Pancreas (tissue), 10 donors: ENCODE measurements at regions not wholly inside any gene's neighbourhood (a gene's known extent, or its start where the extent isn't known, plus 50 kb on each side); places are given as distances from the start of the nearest gene placed in this dataset.
A peak's percentile ranks its signal among the peaks of the same experiment; 100 is the strongest.

ENCODE experiments used
- ATAC-seq, 4 donors: fragments of 200-7000 bp; cut with Tn5 transposase; one replicate each; pipeline versions ENCODE4 v1.8.0 to v1.9.1; 2020; ENCODE audit warnings: mild to moderate bottlenecking in 4 of 4, moderate library complexity in 4 of 4
- DNase-seq, 6 donors: peaks; one replicate each; pipeline ENCODE4 v3.0.0-alpha.2; 2020
- FAIRE-seq: peaks from 2 replicates; lab custom pipeline; 2012; peaks lifted over from hg19 to GRCh38; lab: Jason Lieb, UNC
- H3K27ac ChIP-seq, 4 donors: fragments of 200-600 bp; sonication (generic); 1 replicate in 3 of 4; 2 replicates in 1 of 4; pipeline versions ENCODE4 v1.5.0 to v1.8.0; 2020
- H3K27me3 ChIP-seq, 4 donors: fragments of 200-600 bp; one replicate each; pipeline ENCODE4 v1.8.0; 2021
- H3K36me3 ChIP-seq, 3 donors: fragments of 200-600 bp; sonication (generic) in 1 of 3; one replicate each; pipeline versions ENCODE4 v1.5.0 to v1.8.0; 2020 to 2021
- H3K4me1 ChIP-seq, 3 donors: fragments of 200-600 bp; one replicate each; pipeline ENCODE4 v1.8.0; 2021
- H3K4me3 ChIP-seq, 4 donors: fragments of 200-600 bp; sonication (generic) in 2 of 4; one replicate each; pipeline versions ENCODE4 v1.5.0 to v1.8.0; 2020 to 2021
- H3K9me3 ChIP-seq, 4 donors: fragments of 200-600 bp; one replicate each; pipeline ENCODE4 v1.8.0; 2021
- CTCF ChIP-seq, 4 donors: fragments of 200-600 bp; sonication (generic) in 3 of 4; IDR thresholded peaks; one replicate each; pipeline versions ENCODE4 v1.5.0 to v1.8.0; 2021; ENCODE audit warnings: antibody characterized with exemption in 4 of 4
- WGBS, 2 donors: extraction: QIAGEN DNeasy Blood & Tissue Kit; methylation state at CpG; one replicate each; pipeline ENCODE4 v1.1.7; 2013; 5-methylcytosine and 5-hydroxymethylcytosine counted together
- intact Hi-C, 3 donors: fragments of 100-400 bp; cut with DNase I; formaldehyde crosslinking; loops; one replicate each; pipeline versions ENCODE4 v1.11.1 to v1.14.2; 2022
- donor health status: healthy with polysubstance abuse.
- donor health status: DM: no; HTN: no; CAD: no; lungs with moderate emphysema.
- donor health status: DM: no; HTN: no; CAD: no.
- donor health status: control.
- donor health status: control.
- donor health status: Bipolar disorder and iron deficiency.
- donor health status: DM: yes; HTN: yes; CAD: no.
- donor health status: DM: no; HTN: no; CAD: no.
- donor health status: DM: no; HTN: no; CAD: no.
- donor health status: DM: yes; HTN: yes; CAD: no.

GRCh38 chr9:88077071-88077617 is 61.1 kb downstream of the SPATA31C2 start:
- Histone ChIP-seq H3K27ac (peak overlapping the region; percentile 93 to 96 (median 95)), H3K9me3 (no peaks in the 10 kb centered on the region), H3K4me1 (peaks cover 4 to 10% (median 6%) of the 10 kb centered on the region in 3 donors), H3K4me3 (peak overlapping the region in 2 of 4 donors; percentile 59 to 69), H3K27me3 (no peaks in the 10 kb centered on the region), H3K36me3 (no peaks in the 10 kb centered on the region)
- ATAC-seq = peak; percentile 2 to 9 (median 4)
- TF ChIP-seq CTCF (IDR thresholded peaks at IDR 0.05) = no peak
- 20 to 22% methylated on average over 20 of the region's 20 CpGs for WGBS, 2 donors
- peak in 1 of 6 donors; percentile 63 for DNase-seq
- no peak for FAIRE-seq
- intact Hi-C loops = no loop called here

- intact Hi-C loops = no loop called here
- peaks cover 4 to 10% (median 6%) of the 10 kb centered on the region in 3 donors for H3K4me1 ChIP-seq
- H3K36me3 ChIP-seq = no peaks in the 10 kb centered on the region
- FAIRE-seq (no peak), ATAC-seq (peak; percentile 89 to 95 (median 94)), DNase-seq (peak; percentile 90 to 99 (median 97))
- no peaks in the 10 kb centered on the region for H3K27me3 ChIP-seq
- no peaks in the 10 kb centered on the region for H3K9me3 ChIP-seq
- TF ChIP-seq CTCF (IDR thresholded peaks at IDR 0.05) = peak in 1 of 4 donors; percentile 21
- peak overlapping the region; percentile 93 to 96 (median 95) for H3K27ac ChIP-seq
- H3K4me3 ChIP-seq = peak overlapping the region; percentile 50 to 69 (median 58)
- 1% methylated on average over 56 to 57 of the region's 57 CpGs for WGBS, 2 donors
Observed at GRCh38 chr9:88076286-88077070, 61.8 kb downstream of the SPATA31C2 start.

GRCh38 chr9:88075966-88076285 is 62.3 kb downstream of the SPATA31C2 start:
- Histone ChIP-seq H3K9me3 (no peaks in the 10 kb centered on the region), H3K27ac (peak overlapping the region; percentile 93 to 96 (median 95)), H3K4me1 (peaks cover 4 to 10% (median 6%) of the 10 kb centered on the region in 3 donors), H3K4me3 (peak overlapping the region; percentile 50 to 69 (median 58)), H3K36me3 (no peaks in the 10 kb centered on the region), H3K27me3 (no peaks in the 10 kb centered on the region)
- DNase-seq (no peak), FAIRE-seq (no peak), ATAC-seq (peak in 3 of 4 donors; percentile 5 to 11 (median 5))
- 0 to 1% methylated on average over 12 of the region's 12 CpGs for WGBS, 2 donors
- intact Hi-C loops = no loop called here
- no peak for TF ChIP-seq CTCF (IDR thresholded peaks at IDR 0.05)

GRCh38 chr9:88075506-88075905 is 62.8 kb downstream of the SPATA31C2 start:
- WGBS, 2 donors = 11 to 13% methylated on average over 3 of the region's 3 CpGs

More at GRCh38 chr9:88075506-88075905, 62.8 kb downstream of the SPATA31C2 start:
- Histone ChIP-seq H3K4me1 (peaks cover 4 to 10% (median 6%) of the 10 kb centered on the region in 3 donors), H3K27ac (peak overlapping the region; percentile 93 to 96 (median 95)), H3K4me3 (peak overlapping the region in 1 of 4 donors; percentile 69), H3K36me3 (no peaks in the 10 kb centered on the region), H3K9me3 (no peaks in the 10 kb centered on the region), H3K27me3 (no peaks in the 10 kb centered on the region)
- ATAC-seq (no peak), DNase-seq (no peak), FAIRE-seq (no peak)
- intact Hi-C loops = no loop called here
- no peak for TF ChIP-seq CTCF (IDR thresholded peaks at IDR 0.05)
